H1 (cell line): ENCODE measurements at regions not wholly inside any gene's neighbourhood (a gene's known extent, or its start where the extent isn't known, plus 50 kb on each side); places are given as distances from the start of the nearest gene placed in this dataset.

Experiments
- CTCF ChIP-seq, 3 experiments: IDR thresholded peaks; 1 replicate in 2 of 3; 2 replicates in 1 of 3; pipeline versions ENCODE4 v1.5.1 to v1.6.1; 2011; ENCODE audit warnings: low read length in 3 of 3, mild to moderate bottlenecking in 3 of 3, inconsistent platforms in 2 of 3, low read depth in 1 of 3, moderate library complexity in 1 of 3; ENCODE audit not compliant: insufficient read depth in 1 of 3; ENCODE audit errors: control extremely low read depth in 1 of 3
- POLR2AphosphoS5 ChIP-seq: IDR thresholded peaks from 2 replicates; pipeline ENCODE4 v1.6.1; 2011; ENCODE audit warnings: low read depth, low read length
- RAD21 ChIP-seq, 2 experiments: IDR thresholded peaks in 1 of 2; conservative IDR thresholded peaks in 1 of 2; 2 replicates each; pipeline ENCODE4 v1.6.1; 2011; ENCODE audit warnings: low read depth in 2 of 2, low read length in 2 of 2, improper control_type of control experiment in 1 of 2, inconsistent platforms in 1 of 2, mild to moderate bottlenecking in 1 of 2, moderate library complexity in 1 of 2
- RFX5 ChIP-seq: IDR thresholded peaks from 2 replicates; pipeline ENCODE4 v1.6.1; 2011; ENCODE audit warnings: low read depth, low read length, improper control_type of control experiment, borderline replicate concordance
- SIN3A ChIP-seq, 2 experiments: IDR thresholded peaks in 1 of 2; conservative IDR thresholded peaks in 1 of 2; 2 replicates each; pipeline ENCODE4 v1.6.1; 2011 to 2012; ENCODE audit warnings: low read length in 2 of 2, improper control_type of control experiment in 1 of 2, low read depth in 1 of 2, mild to moderate bottlenecking in 1 of 2

GRCh38 chr6:9186148-9186547 lies 750.8 kb upstream of the SLC35B3 start:
- TF ChIP-seq RAD21 (IDR thresholded peaks at IDR 0.05 in 1 of 2, conservative IDR thresholded peaks at IDR 0.05 in 1 of 2; ENCODE audit: low read depth in 2 of 2, low read length in 2 of 2) (no peak), POLR2AphosphoS5 (no peak), CTCF (IDR thresholded peaks at IDR 0.05; ENCODE audit: control extremely low read depth in 1 of 3, insufficient read depth in 1 of 3, low read depth in 1 of 3, low read length in 3 of 3) (no peak), RFX5 (no peak), SIN3A (conservative IDR thresholded peaks at IDR 0.05 in 1 of 2, IDR thresholded peaks at IDR 0.05 in 1 of 2; ENCODE audit: low read depth in 1 of 2, low read length in 2 of 2) (no peak)
